ENCODE measurements at regions not wholly inside any gene's neighbourhood (a gene's known extent, or its start where the extent isn't known, plus 50 kb on each side); places are given as distances from the start of the nearest gene placed in this dataset.
A peak's percentile ranks its signal among the peaks of the same experiment; 100 is the strongest.
"Not testable (repeated sequence)": the region's sequence is repeated elsewhere in the genome, so short reads cannot be mapped to it uniquely, and the experiment has no call there.

GRCh38 chr2:8126783-8127182 lies 555.1 kb upstream of the ID2 start:
- Histone ChIP-seq H3K4me3 (ENCODE audit: low read depth, low read length) (no peak overlapping the region), H3K4me1 (ENCODE audit: control insufficient read depth, insufficient read depth, low read length) (no peaks in the 10 kb centered on the region), H3K27ac (ENCODE audit: extremely low read depth, low read depth, low read length) (no peak overlapping the region), H3K36me3 (ENCODE audit: control insufficient read depth in 2 of 2, insufficient read depth in 1 of 2, low read length in 2 of 2) (no peaks in the 10 kb centered on the region), H3K9me3 (ENCODE audit: control insufficient read depth, insufficient read depth, low read depth, low read length) (no peaks in the 10 kb centered on the region)
- CTCF ChIA-PET, result no interaction called here
- no peak for TF ChIP-seq ZNF76 (tag by site-specific recombination; IDR thresholded peaks at IDR 0.05; ENCODE audit: borderline replicate concordance, low read depth)
- TF ChIP-seq ZNF2 (tag by site-specific recombination; IDR thresholded peaks at IDR 0.05), result no peak
- no peak for TF ChIP-seq ZNF404 (tag by site-specific recombination; IDR thresholded peaks at IDR 0.05)
- TF ChIP-seq ZNF521 (tag by site-specific recombination; IDR thresholded peaks at IDR 0.05), result no peak
- no peak for TF ChIP-seq SETDB1 (IDR thresholded peaks at IDR 0.05; ENCODE audit: insufficient read length, low read length)
- TF ChIP-seq ZNF341 (tag by site-specific recombination; IDR thresholded peaks at IDR 0.05; ENCODE audit: low read depth), result no peak
- TF ChIP-seq ZNF433 (tag by site-specific recombination; IDR thresholded peaks at IDR 0.05; ENCODE audit: low read depth), result no peak
- TF ChIP-seq ZNF776 (tag by site-specific recombination; IDR thresholded peaks at IDR 0.05; ENCODE audit: borderline replicate concordance), result no peak
- TF ChIP-seq ZNF266 (tag by site-specific recombination; IDR thresholded peaks at IDR 0.05; ENCODE audit: low read depth), result no peak
- TF ChIP-seq ZNF37A (tag by site-specific recombination; IDR thresholded peaks at IDR 0.05), result no peak
- no peak for TF ChIP-seq ZNF704 (tag by site-specific recombination; IDR thresholded peaks at IDR 0.05)
- TF ChIP-seq PRDM1 (tag by site-specific recombination; IDR thresholded peaks at IDR 0.05), result no peak
- TF ChIP-seq GLIS1 (tag by site-specific recombination; IDR thresholded peaks at IDR 0.05), result no peak
- TF ChIP-seq ZXDB (tag by site-specific recombination; IDR thresholded peaks at IDR 0.05), result no peak
- TF ChIP-seq ZNF114 (tag by site-specific recombination; IDR thresholded peaks at IDR 0.05), result no peak
- TF ChIP-seq ZNF585B (tag by site-specific recombination; IDR thresholded peaks at IDR 0.05), result no peak
- POLR2A ChIA-PET, result no interaction called here

- H3K36me3 ChIP-seq (ENCODE audit: control insufficient read depth in 2 of 2, insufficient read depth in 1 of 2, low read length in 2 of 2); H3K9me3 ChIP-seq (ENCODE audit: control insufficient read depth, insufficient read depth, low read depth, low read length); H3K4me1 ChIP-seq (ENCODE audit: control insufficient read depth, insufficient read depth, low read length); POLR2A ChIA-PET; CTCF ChIA-PET; H3K4me3 ChIP-seq (ENCODE audit: low read depth, low read length); H3K27ac ChIP-seq (ENCODE audit: extremely low read depth, low read depth, low read length): not testable (repeated sequence)
- peak; percentile 51; the same call in 1 of the 2 replicates for TF ChIP-seq ZNF146 (tag by site-specific recombination; IDR thresholded peaks at IDR 0.05)
Observed at GRCh38 chr2:8131423-8131822, 550.4 kb upstream of the ID2 start.

- no peak overlapping the region for H3K4me3 ChIP-seq (ENCODE audit: low read depth, low read length)
- H3K9me3 ChIP-seq (ENCODE audit: control insufficient read depth, insufficient read depth, low read depth, low read length), result no peaks in the 10 kb centered on the region
- TF ChIP-seq ZBTB21 (tag by site-specific recombination; IDR thresholded peaks at IDR 0.05), result no peak
- TF ChIP-seq HIC1 (tag by site-specific recombination; IDR thresholded peaks at IDR 0.05), result no peak
- no peak for TF ChIP-seq PRDM1 (tag by site-specific recombination; IDR thresholded peaks at IDR 0.05)
- TF ChIP-seq OVOL3 (tag by site-specific recombination; IDR thresholded peaks at IDR 0.05), result no peak
- ChIA-PET POLR2A (interaction anchor here (1.4 kb wide), 1 partner anchor 550 kb away, joined by 3 read pairs; the partner anchor contains the start of gene ID2), CTCF (no interaction called here)
- H3K4me1 ChIP-seq (ENCODE audit: control insufficient read depth, insufficient read depth, low read length), result no peaks in the 10 kb centered on the region
- no peak overlapping the region for H3K27ac ChIP-seq (ENCODE audit: extremely low read depth, low read depth, low read length)
- H3K36me3 ChIP-seq (ENCODE audit: control insufficient read depth in 2 of 2, insufficient read depth in 1 of 2, low read length in 2 of 2), result no peaks in the 10 kb centered on the region
Observed at GRCh38 chr2:8132351-8132831, 549.5 kb upstream of the ID2 start.
